Suprapubic skin (tissue), 4 donors: ENCODE measurements at regions not wholly inside any gene's neighbourhood (a gene's known extent, or its start where the extent isn't known, plus 50 kb on each side); places are given as distances from the start of the nearest gene placed in this dataset.

ENCODE experiments used
- CTCF ChIP-seq, 2 donors: fragments of 200-600 bp in 1 of 2; fragments of 450-650 bp in 1 of 2; sonication (generic) in 1 of 2; IDR thresholded peaks; one replicate each; pipeline ENCODE4 v1.5.1; 2016 to 2019; ENCODE audit warnings: antibody characterized with exemption in 2 of 2, mild to moderate bottlenecking in 1 of 2, moderate library complexity in 1 of 2
- EP300 ChIP-seq: sonication (generic); formaldehyde crosslinking; IDR thresholded peaks from one replicate; pipeline ENCODE4 v1.6.1; 2017; ENCODE audit warnings: antibody characterized with exemption
- POLR2A ChIP-seq, 2 donors: fragments of 450-650 bp; IDR thresholded peaks; one replicate each; pipeline ENCODE4 v1.6.1; 2017; ENCODE audit warnings: antibody characterized with exemption in 2 of 2, mild to moderate bottlenecking in 2 of 2, moderate library complexity in 2 of 2
- POLR2AphosphoS5 ChIP-seq, 3 donors: sonication (generic); formaldehyde crosslinking; IDR thresholded peaks; one replicate each; pipeline ENCODE4 v1.6.1; 2017; ENCODE audit warnings: antibody characterized with exemption in 3 of 3

GRCh38 chr16:86740906-86741799 is 162.8 kb downstream of the FOXL1 start:
- TF ChIP-seq EP300 (no peak), CTCF (IDR thresholded peaks at IDR 0.05) (no peak), POLR2AphosphoS5 (IDR thresholded peaks at IDR 0.05) (no peak), POLR2A (IDR thresholded peaks at IDR 0.05) (no peak)
